GM21526 (cell line): ENCODE measurements at regions not wholly inside any gene's neighbourhood (a gene's known extent, or its start where the extent isn't known, plus 50 kb on each side); places are given as distances from the start of the nearest gene placed in this dataset.

Experiments used
- ATAC-seq: cut with Tn5 transposase; IDR thresholded peaks from one replicate; pipeline ENCODE4 v1.9.1; 2021; ENCODE audit warnings: moderate library complexity; ENCODE audit not compliant: unreplicated experiment, low FRiP score

DNA sequence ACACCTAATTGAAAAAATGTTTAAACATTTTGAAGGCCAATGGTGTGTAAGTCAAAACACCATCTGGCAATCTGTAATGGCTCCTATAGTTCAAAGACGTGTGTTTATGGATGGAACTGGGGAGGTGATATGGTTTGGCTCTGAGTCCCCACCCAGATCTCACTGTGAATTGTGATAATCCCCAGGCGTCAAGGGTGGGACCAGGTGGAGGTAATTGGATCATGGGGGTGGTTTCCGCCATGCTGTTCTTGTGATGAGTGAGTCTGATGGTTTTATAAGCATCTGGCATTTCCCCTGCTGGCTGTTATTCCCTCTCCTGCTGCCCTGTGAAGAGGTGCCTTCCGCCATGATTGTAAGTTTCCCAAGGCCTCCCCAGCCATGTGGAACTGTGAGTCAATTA is 52.2 kb downstream of the ADRA2C start:
- no peak for ATAC-seq

DNA sequence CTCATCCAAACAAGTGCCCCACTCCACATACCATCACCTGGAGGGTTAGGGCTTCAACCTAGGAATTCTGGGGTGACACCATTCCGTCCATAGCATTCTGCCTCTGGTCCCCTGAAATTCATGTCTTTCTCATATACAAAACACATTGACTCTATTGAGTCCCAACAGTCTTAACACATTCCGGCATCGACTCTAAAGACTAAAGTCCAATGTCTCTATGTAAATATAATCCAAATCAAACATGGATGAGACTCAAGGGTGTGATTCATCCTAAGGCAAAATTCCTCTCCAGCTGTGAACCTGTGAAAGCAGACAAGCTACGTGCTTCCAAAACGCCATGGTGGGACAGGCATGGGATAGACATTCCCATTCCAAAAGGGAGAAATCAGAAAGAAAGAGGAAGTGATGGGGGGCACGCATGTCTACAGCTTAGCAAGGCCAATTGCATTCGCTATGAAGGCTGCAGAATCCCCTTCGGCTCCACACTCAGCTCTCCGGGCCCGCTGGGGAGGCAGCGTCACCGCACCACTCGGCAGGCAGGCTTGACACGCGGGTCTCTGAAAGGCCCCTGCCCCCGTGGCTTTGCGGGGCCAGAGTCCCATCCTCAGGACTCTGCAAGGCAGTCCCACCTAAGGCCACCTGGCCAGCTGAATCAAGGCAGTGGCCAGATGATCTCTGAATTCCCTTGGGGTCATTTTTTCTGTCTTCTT is 53.2 kb downstream of the ADRA2C start:
- ATAC-seq = no peak

DNA sequence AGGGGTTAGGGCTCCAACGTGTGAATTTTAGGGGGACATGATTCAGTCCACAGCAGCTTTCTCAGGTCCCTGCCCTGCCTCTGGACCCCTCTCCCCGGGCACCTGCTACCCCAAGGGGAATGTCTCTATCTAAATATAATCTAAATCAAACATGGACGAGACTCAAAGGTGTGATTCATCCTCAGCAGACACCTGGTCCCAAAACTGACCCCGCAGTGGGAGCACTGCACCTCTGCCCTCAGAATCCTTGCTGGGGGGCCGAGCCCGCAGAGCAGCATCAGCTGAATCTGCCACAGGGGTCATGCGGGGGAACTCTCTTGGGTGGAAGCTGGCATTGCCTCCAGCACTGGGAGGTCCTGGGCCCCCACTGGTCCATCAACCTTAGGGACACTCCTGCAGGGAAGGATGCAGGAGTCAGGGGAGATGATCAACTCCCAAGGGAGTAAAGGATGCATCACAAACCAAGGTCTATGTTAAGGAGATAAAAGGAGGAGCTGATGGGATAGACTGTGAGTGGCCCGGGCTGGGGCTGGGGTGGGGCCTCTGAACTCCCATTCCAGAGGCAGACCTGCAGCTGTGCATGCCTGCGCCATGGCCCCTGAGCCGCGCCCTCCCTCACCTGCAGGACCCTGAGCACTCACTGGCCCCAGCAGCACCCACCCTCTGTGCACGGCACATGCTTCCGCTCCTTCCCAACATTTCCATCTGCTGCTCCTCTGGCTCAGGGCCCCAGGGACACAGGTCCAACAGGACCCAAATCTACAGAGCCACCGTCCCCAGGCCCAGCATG is 54.0 kb downstream of the ADRA2C start:
- no peak for ATAC-seq

DNA sequence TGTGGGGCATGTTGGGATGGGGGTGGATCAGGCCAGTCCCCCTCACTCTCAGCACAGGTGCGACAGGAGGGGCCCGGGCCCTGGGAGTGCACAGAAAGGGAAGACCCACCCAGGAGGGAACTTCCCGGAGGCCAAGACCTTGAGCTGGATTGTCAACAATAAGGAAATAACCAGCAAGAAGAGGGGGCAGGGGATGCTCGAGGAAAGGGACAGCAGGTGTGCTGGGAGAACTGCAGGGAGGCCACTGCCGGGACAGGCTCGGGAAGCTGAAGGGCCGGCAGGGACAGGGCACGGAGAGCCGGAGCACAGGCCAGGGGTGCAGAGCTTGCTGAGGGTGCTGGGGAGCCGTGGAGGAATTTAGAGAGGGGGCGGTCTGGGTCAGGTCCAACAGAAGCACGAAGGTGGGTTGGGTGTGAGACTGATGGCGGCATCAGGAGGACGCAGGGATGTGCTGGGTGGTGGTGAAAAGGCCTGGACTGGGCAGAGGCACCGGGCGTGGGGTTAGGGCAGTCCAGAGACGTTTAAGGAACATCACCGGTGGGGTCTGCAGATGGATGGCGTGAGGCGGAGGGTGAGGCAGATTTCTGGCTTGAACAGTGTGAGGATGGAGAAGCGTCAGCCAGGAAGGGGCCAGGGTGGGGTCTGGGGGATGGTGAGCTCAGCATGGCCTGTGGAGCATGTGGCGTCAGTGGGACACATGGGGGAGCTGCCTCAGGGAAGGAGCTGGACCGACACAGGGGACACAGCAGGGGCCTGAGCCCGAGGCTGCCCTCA is 54.8 kb downstream of the ADRA2C start:
- ATAC-seq = no peak

DNA sequence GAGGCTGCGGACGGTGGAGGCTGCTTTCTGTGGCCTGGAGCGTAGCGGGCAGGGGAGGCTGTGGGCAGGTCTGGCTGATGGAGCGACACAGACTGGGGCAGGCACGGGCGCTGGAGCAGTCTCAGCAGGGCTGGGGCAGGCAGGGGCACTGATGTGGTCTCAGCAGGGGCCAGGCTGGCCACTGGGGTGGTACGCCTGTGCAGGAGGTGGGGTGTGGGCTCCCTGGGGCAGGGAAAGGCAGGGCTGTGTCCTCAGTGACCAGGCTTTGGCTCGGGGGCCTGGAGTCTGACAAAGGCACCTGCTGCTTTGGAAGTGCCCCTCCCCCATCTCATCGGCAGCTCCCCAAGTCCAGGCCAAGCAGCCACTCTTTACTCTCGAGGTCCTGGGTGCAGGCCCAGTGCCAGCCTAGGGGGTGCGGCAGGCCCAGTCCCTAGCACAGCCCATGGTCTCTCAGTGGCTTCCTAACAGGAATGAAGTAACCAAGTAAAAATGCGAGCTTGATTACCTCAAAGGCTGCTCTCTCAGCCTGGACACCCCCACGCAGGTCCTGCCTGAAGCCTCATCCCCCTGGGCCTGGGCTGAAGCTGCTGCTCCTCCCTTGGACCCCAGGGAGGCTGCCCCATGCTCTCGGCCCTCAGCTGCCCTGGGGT is 55.5 kb downstream of the ADRA2C start:
- ATAC-seq = no peak

DNA sequence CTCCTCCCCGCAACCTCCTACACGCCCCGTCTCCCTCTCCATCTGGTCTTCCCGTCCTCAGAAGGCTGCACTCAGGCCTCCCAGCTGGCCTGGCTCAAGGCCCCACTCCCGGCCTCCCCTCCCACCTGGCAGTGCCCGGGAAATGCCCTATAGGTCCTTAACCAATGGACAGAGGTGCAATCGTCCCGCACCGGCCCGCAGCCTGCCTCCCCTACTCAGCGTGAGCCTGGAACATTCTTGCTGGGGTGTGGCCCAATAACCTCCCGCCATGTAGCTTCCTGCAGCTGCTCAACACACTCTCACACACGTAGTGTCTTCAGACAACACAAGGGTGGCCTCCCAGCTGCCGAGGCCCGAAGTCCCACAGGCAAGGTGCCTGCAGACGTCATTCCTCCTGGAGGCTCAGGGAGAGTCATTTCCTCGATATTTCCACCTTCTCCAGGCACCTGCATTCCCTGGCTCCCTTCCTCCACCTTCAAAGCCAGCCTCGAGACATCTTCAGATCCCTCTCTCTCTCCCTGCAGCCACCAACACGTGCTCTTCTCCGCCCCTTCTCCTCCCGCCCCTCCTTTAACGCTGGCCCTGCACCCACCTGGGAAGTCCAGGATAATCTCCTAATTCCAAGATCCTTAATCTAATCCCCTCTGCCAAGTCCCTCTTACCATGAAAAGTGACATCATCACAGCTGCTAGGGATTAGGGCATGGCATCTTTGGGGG is 56.2 kb downstream of the ADRA2C start:
- no peak for ATAC-seq

DNA sequence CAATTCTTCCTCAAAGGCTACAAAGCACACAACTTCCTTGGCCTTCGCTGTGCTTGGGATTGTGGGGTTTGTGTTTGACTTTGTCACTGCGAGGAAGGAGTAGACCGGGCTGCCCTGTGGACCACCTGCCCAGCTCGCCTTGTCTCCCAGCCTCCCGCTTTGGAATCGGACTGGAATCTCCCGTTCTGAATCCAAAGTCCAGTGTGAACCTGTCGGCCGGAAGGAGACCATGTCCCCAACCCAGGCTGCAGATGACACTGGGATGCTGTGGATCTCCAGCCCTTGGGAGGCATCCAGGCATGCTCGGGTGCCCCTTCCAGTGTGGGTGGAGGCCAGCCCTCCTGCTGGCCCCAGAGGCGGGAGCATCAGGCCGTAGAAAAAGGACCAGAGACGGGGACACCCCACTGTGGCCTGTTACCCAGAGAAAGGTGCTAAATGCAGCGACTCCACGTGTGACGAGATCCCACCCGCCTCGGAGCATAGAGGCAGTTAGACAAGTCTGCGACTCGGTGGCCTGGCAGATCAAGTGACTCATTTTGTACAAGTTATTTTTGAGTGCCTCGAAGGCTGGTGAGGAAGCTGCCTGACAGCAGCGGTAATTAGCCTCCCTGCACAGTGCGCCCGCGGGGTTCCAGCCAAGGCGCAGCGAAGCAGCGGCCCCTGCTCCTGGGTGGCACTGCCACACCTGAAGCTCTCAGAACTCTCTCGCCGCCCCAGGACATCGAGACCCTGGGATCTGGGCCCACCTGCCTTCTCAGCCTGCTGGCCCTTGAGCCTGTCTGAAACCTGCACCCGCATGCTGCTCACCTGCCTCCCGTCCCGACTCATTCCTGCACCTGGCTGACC is 57.5 kb downstream of the ADRA2C start:
- no peak for ATAC-seq

DNA sequence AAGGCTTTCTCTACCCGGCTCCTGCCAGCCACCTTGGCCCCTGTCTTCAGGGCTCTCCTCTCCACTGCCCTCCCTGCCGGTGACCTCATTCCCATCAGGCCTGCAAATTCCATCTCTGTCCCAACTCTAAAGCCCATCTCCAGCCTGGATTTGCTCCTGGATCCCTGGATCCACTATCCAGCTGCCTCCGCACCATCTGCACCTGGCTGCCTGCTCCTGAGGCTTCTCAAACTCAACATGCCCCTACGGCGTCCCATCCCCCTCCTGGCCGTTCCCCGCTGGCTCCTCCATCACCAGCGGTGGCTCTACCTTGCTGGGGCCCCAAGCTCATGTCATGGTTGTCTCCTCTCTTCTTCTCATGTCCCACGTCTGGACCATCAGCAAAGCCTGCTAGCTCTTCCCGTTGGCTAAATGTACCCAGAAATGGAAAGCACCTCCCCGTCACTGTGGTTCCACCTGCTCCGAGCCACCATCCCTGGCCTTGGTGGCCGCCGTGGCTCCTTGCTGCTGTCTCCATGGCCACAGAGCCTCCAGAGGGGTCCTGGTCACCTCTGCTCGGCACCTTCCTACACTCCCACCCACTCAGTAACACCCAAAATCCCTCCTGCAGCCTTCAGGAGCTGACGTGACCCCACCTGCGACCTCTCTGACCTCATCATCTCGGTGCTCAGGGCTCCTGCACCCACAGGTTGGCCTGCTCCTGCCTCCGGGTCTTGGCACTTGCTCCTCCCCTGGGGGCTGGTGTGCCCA is 58.5 kb downstream of the ADRA2C start:
- ATAC-seq = no peak

DNA sequence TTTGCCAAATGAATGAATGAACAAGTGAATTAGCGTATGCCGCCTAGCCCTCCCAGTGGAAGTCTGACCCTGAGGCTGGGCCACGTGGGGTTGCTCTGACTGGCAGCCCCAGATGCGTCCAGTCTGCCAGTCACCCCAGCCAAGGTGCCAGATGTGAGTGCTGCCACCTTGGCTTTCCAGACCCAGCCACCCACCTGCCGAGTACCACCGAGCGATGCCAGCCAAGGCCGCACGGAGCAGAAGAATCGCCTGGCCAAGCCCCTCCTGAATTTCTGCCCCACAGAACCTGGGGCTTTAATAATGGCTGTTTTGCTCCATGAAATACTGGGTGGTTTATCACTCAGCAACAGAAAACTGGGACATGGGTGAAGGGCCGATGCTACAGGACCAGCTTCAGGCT is 59.3 kb downstream of the ADRA2C start:
- ATAC-seq = no peak

DNA sequence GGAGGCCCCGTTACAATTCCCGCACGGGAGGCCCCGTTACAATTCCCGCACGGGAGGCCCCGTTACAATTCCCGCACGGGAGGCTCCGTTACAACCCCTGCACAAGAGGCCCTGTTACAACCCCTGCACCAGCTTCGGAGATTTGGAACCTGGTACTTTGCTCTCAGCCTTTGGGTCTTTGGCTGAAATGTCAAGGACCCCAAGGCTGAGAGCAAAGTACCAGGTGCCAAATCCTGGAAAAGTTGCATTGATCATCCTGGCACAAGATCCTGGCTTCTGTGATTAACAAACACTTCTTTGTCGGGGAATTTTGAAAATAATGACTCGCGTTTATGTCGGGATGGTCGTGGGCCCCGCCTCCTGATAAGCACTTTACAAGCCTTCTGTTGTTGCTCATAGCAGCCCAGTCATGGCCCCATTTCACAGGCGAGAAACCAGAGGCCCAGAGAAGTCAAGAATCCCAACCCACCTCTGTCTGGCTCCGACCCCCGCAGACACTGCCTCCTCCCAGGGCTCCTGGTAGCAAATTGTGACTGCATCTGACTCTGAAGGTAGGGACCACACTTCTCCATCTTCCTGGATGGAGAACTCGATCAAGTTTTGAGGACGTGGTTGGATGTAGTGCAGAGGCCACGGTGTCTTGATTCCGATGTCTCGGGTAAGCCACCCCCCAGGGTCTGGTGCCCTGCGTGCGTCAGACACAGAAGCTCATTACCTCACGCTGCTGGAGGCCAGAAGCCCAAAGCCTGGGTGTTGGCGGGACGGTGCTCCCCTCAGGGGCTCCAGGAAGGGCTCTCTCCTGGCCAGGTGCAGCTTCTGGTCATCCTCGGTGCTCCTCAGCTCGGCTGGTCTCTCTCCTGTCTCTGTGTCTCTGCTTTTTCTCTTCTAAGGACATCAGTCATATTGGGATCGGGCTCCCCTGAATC is 60.3 kb downstream of the ADRA2C start:
- ATAC-seq = no peak

DNA sequence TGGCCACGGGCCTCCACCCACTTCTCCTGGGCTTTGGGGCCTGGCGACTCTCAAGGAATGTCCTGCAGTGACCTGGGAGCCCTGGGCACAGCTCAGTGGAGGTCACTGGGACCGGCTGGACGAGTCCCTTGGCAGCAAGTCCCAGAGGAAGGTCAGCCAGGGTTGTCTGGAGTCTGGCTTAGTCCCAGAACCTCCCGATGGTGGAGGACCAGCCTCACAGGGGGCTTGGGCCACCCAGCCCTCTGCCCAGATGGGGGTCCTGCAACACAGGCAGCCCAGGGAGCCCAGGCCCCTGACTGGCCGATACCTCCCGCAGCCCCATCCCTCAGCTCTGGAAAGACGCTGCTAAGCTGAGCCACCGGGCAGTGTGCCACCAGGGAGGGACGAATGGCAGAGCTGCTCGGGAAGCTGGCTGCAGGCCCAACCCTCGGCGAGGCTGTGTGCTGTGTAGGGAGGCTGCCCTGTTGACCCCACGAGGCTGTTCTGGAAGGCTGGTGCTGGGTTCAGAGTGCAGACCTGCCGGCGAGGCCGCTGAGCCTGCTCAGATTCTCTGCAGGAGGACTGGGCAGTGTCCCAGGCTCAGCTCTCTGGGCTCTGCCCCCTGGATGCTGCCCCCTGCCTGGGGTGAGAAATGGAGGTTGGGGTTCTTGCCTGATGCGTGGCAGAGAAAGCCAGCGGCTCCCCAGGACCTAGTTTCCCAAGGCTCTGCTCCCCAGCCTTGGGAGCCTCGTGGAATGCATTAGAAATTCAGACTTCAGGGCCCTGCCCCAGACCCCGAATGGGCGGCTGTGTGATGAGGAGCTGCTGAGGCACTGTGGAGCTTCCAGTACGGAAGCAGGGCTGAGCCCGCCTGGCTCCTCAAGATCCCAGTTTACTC is 61.7 kb downstream of the ADRA2C start:
- no peak for ATAC-seq

DNA sequence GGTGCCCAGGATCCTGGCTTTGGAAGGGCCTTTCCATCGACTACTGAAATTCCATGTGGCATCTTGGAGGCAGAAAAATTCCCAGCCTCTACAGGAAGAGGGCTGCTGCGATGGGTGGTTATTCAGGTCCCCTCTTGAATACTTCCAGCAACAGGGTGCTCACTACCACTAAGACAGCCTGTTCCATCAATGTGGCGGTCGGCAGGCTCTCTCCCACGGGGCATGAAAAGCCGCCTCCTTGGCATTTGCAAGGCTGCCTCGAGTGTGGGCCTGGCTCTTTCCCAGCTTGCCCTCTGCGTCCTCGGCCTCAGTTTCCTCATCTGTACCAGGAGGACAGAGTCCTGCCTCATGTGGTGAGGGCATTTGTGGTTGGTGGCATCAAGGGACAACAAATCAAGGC is 62.4 kb downstream of the ADRA2C start:
- no peak for ATAC-seq

DNA sequence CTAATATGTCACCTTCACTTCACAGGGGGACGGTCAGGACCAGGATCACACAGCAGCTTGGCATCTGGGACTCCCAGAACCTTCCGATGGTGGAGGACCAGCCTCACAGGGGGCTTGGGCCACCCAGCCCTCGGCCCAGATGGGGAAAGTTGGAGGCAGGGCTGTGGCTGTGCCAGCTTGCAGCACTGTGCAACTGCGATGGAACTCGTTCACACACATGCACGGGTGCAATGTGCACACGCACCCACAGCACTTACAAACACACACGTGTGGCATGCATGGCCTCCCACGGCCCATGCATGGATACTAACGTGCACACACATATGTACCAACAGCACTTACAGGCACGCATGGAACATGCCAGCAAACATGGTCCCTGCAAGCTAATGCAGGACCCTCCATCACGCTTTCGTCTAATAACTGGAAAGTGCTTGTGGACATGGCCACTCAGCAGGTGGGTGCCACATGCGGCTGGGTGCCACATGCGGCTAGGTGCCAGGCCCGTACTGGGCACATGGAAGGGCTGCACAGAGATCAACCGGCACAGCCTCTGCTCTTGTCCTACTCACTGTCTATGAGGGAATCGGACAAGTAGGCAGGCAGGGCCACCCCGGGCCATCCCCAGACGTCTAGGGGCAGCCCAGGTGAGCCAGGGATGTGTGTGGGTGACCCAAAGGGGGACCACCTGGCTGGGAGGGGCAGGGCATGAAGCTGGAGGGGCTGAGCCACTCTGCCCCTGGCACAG is 63.2 kb downstream of the ADRA2C start:
- no peak for ATAC-seq

DNA sequence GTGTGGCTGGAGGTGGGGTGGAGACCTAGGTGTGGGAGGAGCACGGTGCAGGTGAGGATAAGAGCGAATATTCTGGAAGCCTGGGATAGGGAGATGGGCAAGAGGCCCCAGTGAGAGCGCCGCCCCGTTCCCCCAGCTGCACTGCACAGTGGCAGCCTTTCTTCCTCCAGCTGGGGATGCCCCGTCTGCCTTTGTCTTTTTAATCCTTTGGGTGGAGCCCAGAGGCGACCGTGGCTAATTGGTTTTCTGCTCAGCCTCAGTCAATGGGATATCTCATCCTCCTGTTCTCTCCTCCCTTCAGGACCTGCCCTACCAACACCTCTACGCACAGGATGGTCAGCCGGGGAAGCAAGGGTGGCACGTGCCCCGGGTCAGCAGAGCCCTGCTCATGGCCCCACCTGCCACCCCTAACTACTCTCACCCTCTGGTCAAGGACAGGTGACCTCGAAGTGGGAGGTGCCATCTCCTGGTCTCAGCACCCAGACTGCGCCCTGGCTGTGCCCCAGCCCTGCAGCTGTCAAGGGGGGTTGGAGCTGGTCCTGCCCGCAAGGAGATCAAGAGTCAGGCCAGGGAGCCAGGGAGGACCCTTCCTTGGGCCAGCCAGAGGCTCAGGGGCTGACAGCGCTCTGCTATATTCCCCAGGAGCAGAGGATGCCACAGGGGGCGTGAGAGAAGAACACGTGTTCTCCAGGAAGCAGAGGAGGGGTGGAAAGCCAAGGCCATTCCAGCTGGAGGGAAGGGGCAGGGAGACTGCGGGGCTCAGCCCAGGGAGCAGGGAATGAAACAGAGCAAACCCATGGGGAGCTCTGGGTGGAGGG is 64.0 kb downstream of the ADRA2C start:
- no peak for ATAC-seq
